ENCODE measurements at regions not wholly inside any gene's neighbourhood (a gene's known extent, or its start where the extent isn't known, plus 50 kb on each side); places are given as distances from the start of the nearest gene placed in this dataset.
"Not testable (repeated sequence)": the region's sequence is repeated elsewhere in the genome, so short reads cannot be mapped to it uniquely, and the experiment has no call there.

DNA sequence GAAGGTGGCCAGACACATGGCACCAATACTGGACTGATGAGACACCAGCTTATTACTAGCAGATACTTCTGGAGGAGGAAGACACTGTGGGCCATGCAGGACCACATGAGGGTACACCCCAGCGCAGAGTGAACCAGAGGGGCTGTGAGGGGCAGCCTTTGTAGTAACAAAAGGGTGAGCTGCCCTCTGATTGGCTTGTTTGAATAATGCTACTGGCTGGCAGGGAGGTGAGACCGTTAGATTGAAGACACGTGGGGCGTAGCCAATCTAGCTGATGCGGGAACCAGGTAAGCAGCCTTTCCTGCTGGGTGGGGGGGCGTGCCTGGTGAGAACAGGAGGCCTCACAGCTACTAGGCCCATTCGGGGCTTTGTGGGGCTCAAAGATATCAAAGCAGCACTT lies 102.8 kb upstream of the SEC14L1 start:
- DNase-seq (ENCODE audit: low read depth) = no peak

DNA sequence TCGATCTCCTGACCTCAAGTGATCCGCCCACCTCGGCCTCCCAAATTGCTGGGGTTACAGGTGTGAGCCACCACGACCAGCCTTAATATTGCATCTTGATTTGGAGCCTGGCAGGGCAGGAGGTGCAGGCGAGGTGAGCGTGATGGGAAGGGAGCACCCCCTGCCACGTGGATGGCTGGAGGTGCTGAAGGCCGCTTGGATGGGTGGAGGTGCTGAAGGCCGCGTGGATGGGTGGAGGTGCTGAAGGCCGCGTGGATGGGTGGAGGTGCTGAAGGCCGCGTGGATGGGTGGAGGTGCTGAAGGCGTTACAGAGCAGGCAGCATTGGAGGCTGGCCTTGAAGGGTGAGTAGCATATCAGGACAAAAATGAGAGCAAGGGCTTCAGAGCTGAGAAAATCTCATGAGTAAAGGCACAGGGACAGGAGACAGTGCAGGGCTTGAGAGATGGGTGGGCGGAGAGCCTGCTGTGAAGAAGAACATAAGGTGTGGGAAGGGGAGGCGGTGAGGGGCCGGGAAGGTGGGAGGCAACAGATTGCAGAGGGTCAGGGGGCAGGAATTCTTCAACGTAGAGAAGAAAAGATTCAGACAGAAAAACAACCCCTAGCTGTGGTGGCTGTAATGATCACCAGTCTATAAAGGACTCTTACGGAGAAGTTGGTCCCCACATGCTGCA lies 101.7 kb upstream of the SEC14L1 start:
- no peak for DNase-seq (ENCODE audit: low read depth)

DNA sequence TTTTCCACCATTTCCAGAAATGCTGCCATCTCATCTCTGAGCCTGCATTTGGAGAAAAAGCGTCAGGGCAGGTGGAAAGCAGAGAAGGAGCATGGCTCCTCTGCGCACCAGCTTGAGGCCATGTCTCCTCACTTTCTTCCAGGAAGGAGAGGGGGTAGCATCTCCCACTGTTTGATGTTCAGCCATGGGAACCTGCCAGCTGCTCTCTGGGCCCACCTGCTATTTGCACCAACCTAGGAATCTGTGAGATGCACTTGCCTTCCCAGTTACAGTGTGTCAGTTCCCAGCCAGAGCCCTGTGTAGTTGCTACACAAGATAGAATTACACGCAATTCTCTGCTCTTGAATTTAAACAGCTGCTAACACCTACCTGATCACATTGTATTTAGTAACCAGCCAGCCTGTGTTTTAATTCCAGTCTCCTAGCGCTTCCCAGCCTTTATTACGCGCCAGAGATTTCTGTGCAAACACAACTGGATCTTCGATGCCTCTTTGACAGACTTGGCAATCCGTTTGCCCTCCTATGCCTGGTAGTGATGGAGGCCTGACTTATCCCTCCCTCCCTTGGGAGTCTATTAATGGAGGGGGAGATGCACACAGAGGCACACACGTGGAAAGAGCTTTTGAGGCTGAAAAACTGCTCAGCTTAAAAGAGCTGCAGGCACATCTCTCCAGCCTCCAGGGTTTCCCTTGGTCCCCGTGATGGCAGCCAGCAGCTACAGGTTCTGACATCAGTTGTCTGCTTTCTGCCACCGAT lies 98.1 kb upstream of the SEC14L1 start:
- no peak for DNase-seq (ENCODE audit: low read depth)

DNA sequence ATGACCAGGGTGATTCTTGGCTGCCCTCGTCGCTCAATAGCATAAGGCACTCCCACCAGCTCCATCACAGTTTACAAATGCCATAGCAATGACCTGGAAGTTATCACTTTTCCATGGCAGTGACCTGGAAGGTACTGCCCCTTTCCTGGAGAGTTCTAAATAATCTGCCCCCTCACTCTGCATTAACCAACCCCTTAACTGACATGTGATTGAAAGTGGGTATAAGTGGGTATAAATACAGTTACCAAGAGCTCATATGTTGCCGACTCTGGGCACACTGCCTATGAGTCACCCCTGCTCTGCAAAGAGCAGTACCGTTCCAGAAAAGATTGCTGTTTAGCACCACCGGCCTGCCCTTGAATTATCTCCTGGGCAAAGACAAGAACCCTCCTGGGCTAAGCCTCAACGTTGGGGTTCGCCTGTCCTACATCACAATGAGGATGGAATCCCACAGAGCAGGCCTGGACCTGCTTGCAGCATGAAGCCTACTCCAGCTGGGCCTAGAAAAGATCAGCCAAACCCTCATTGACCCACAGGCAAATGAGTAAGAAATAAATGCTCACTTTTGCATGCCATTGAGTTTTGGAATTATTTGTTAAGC lies 95.2 kb upstream of the SEC14L1 start:
- peak; percentile 37 for DNase-seq (ENCODE audit: low read depth)

DNA sequence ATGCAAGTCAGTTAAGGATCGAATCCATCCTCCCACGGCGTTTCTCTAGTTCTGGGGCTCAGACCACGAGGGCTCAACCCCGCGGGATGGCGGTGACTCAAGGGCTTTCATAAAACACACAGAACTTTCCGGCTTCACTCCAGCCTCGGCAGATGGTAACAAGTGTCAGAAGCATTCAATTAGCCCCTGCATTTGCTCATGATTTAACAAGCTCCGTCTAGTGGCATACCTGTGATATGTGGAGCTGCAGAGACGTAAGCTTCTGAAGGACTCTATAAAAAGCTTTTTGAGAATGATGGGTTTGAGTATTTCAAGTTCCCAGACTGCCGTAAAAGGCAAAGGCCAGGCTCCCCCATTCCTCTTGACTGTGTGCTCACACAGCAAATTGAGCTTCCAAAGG lies 91.3 kb upstream of the SEC14L1 start:
- DNase-seq (ENCODE audit: low read depth) = peak; percentile 8

DNA sequence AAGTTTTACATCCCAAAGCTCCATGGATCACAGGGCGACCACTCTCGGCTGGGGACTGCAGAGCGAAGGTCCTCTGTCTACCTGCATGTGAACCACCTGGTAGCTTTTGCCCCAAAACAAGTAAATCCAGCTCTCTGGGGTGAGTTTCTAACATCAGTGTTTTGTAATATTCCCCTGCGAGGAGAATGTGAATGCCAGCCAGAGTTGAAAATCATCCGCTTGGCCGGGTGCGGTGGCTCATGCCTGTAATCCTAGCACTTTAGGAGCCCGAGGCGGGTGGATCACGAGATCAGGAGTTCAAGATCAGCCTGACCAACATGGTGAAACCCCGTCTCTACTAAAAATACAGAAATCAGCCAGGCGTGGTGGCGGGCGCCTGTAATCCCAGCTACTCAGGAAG lies 89.9 kb upstream of the SEC14L1 start:
- not testable (repeated sequence) for DNase-seq (ENCODE audit: low read depth)

DNA sequence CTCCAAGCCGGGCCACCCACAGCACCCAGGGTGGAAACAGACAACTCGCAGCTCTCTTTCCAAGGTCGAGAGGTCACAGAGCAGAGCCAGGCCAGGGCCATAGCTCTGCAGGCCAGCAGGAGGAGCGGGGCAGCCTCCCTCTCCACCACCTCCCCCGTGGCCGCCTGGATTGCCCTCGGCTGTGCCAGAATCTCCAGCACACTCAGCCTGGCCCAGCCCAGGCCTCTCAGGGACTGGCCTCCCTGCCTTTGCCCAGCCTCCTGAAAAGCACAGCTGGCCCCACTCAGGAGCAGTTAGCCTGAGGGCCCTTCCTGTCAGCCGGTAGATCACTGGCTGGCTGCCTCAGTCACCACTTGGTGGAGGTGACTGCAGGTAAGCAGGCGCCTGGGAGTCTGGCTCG lies 85.8 kb upstream of the SEC14L1 start:
- no peak for DNase-seq (ENCODE audit: low read depth)

DNA sequence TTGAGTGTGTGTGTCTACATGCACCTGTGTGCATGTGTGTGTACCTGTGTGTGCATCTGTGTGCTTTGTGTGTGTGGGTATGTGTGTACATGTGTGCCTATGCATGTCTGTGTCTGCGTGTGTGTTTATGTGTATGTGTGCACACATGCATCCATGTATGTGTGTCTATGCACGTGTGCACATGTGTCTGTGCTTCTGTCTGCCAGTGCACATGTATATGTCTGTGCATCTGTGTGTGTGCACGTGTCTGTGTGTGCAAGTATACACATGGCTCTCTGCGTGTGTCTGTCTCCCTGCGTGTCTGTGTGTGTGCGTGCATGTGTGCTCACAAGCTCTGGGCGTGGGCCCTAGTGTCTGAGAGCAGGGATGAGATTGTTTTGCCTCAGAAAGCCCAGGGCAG lies 85.3 kb upstream of the SEC14L1 start:
- no peak for DNase-seq (ENCODE audit: low read depth)

DNA sequence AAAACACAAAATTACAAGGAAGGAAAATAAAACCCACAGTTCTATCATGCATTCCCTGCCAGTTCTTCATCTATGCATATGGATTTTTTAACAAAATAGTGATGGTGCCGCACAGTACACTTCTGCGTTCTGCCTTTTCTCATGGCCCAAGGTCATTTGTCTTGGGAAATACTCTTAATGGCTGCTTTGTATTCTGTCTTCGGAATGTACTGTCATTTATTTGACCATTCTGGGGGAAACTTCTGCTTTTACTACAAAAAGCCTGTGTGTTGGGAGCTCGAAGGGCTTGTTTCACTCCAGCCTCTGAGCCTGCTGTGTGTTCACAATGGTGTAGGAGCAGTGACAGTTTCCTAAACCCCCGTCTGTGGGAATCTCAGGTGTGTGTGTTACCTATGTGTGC lies 82.8 kb upstream of the SEC14L1 start:
- DNase-seq (ENCODE audit: low read depth) = no peak

DNA sequence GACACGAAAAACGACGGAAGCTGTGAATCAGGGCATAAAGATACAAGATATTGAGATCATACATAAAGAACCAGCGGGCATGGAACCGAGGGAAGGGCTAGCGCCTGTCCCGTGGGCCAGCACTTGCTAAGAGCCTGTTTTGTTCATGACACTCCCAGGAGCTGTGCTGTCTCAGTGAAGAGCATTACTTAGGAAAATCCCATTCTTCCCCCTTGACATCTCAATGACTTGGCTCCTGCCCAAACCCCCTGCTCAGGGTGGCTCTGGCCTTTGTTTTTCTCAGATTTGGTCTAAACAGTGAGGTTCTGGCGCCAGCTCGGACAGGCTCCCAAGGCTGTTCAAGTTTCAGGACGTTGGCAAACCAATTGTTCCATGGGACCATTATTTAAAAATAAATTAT lies 79.1 kb upstream of the SEC14L1 start:
- no peak for DNase-seq (ENCODE audit: low read depth)

DNA sequence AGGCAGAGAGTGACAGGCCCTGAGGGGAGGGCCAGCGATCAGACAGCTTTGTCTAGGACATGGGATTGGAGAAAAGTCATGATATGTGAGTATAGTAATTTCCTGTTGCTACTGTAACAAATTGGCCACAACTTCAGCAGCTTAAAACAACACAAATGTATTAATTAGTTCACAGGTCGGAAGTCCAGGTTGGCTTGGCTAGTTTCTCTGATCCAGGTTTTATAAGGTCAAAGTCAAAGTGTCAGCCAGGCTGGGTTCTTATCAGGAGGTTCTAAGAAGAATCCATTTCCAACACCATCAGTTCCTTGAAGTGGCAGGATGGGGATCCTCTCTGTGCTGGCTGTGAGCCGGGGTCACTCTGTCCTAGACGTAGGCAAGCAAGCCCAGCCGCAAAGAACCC lies 76.2 kb upstream of the SEC14L1 start:
- no peak for DNase-seq (ENCODE audit: low read depth)

DNA sequence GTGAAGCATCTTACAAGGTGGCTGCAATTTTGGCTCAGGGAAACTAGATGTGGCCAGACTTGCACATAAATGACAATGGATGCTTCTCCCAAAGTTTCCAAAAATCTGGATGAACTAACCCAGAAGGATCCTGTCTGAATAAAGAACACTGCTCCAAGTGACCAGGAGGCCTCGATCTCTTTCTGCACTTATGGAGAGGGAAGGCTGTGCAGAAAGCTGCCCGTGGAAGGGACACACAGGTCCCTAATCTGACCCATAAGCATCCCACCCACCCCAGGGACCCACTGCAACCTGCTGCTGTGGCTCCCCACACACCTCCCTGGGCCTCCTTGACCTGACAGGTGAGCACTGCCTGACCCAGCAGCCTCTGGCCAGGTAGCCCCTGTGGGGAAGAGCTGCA lies 74.6 kb upstream of the SEC14L1 start:
- DNase-seq (ENCODE audit: low read depth) = no peak

DNA sequence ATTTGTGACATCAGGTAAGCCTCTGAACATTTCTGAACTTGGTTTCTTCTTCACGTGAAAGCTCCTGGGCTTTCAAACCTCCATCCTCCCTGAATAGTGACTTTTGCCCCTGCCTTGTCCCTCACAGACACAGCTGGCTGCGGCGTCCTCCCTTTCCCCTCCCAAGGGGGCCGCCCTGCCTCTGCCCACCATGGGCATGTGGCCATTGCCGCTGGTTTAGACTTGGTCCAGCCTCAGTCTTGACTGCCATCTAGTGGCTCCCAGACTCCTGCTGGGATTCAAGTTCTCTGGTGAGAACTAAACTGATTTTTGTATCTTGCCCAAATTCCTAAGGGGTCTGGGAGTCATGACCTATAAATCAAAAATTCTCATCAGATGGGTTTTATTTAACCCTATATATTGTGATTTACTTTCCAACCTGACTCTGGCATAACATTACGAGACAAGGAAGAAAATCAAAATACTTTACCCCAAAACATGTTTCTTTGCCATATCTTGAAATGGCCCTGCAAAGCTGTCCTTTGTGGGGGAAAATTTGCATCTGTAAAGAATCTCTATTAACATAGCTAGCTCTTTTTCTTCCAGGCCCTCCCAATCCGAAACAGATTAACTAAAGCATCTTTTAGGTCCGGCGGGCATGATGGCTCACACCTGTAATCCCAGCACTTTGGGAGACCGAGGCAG lies 73.9 kb upstream of the SEC14L1 start:
- peak; percentile 28 for DNase-seq (ENCODE audit: low read depth)

DNA sequence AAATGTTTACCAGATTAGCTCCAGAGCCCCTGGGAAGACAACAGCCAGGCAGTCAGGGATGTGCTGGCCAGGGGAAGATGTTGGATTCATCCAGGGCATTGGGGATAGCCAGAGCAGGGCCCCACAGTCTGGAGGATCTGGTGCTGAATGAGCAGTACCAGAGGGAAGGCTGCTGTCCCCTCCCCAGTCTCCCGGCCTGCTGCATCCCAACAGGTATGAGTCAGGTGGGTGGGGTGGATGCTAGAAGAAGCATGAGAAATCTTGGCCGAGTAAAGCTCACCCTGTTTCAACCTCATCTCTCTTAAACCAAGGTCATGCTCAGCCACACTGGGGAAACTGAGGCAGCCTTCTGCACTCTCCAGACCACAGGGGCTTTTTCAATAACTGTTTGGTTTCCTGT lies 71.9 kb upstream of the SEC14L1 start:
- DNase-seq (ENCODE audit: low read depth) = no peak

DNA sequence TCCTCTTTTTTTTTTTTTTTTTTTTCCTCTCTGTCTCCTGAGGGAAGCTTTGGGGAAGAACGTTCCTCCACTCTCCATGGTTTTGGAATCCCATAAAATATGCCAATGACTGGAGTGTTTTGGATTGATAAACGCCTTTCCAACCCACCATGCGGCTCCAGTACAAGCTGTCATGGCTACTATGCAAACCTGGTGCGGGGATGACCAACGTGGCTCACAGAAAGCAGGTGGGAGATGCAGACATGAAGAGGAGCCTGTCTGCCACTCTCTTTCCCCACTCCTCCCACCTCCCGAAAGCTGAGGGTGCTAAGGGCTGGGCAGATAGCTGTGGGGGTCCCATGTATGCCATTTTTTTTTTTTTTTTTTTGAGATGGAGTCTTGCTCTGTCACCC lies 69.9 kb upstream of the SEC14L1 start:
- DNase-seq (ENCODE audit: low read depth) = no peak

DNA sequence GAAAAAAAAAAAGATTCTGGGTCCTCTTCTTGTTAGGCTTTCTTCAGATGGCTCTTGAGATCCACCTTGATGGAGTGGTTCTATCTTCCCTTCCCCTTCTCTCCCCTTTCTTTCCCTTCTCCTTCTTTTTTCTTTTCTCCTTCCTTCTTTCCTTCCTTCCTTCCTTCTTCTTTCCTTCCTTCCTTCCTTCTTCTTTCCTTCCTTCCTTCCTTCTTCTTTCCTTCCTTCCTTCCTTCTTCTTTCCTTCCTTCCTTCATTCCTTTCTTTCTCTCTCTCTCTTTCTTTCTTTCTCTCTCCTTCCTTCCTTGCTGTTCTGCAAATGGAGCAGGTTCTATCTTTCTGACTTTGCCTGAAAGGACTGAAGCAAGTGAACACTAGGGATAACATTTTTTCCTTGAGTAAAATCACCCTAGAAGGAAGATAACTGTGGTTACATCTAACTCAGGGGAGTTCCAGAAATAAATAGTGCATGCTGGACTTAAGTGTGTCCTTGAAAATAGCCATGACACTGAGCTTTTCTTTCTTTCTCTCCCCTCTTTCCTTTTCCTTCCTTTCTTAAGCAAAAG lies 68.8 kb upstream of the SEC14L1 start:
- no peak for DNase-seq (ENCODE audit: low read depth)

DNA sequence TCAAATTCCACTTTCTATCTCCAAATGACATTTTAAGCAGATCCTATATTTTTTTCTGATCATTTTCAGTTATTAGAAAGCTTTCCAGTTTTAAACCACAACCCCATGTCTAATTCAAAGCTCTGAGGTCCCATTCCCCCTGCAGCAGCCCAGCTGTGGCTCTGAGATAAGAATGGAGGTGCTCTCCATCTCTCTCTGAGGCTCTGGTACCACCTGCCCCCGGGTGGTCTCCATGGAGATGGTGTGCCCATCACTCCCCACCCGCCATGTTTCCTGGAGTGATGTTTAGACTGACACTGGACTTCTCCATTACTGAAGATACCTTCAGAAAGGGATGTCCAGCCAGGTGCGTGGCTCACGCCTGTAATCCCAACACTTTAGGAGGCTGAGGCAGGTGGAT lies 68.1 kb upstream of the SEC14L1 start:
- no peak for DNase-seq (ENCODE audit: low read depth)

DNA sequence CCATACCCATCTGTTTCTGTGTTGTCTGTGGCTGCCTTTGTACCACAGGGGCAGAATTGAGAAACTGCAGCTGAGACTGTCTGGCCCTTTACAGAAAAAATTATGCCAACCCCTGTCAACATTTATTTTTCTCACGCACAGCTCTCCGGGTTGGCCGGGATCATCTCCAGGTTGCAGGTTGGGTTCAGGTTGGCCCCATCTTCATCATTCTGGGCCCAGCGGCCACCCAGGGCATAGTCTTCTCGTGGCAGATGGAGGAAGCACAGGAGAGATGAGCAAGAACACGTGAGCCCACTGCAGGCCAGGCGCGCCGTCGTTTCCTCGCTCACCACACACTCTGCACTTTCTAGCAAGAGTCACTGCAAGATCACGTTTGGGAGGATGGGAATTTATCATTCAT lies 66.1 kb upstream of the SEC14L1 start:
- no peak for DNase-seq (ENCODE audit: low read depth)

DNA sequence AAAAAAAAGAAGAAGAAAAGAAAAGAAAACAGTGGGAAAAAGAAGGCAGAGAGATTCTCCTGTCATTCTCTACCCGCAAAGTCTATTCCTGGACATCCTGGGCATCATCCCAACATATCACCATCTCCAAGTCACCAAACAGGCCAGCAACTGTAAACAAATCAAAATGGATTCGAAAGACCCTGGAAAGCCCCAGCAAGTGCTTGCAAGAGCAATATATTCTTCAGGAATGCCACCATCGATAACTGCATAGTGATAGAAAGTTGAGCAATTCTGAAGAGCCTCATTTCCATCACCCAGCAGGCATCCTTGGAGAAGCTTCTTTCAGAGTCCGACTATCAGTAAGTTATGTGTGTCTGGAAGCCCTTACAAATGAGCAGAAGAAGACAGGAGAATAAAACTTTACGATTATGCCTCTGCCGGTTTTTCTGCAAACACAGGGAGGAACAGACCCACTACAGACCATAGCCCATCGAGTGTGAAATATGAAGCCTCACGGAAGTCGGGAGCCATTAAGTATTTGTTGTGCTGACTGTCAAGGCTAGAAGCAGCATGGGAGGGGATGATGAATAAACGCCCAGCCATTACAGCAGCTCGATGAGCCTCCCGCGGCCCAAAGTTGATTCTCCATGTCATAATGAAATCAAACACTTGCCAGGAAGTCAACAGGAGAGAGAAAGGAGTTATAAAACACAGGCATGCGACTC lies 64.5 kb upstream of the SEC14L1 start:
- DNase-seq (ENCODE audit: low read depth) = no peak

DNA sequence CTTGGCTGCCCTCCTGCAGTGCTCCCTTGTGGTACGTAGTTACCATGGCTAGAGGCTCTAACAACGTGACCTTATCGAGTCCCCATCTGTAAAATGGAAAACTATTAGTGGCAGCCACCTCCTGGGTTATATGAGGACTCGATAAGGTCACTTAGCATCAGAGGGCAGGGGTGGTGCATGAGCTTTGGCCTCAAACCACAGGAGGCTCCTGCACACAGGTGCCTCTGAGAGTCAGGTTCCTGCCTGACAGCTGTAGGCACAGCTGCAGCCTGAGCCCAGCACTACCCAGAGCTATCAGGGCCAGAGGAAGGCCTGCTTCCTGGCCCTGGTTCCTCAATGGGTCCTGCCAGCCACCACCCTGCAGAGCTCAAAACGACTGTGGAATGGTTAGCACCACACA lies 57.2 kb upstream of the SEC14L1 start:
- no peak for DNase-seq (ENCODE audit: low read depth)

DNA sequence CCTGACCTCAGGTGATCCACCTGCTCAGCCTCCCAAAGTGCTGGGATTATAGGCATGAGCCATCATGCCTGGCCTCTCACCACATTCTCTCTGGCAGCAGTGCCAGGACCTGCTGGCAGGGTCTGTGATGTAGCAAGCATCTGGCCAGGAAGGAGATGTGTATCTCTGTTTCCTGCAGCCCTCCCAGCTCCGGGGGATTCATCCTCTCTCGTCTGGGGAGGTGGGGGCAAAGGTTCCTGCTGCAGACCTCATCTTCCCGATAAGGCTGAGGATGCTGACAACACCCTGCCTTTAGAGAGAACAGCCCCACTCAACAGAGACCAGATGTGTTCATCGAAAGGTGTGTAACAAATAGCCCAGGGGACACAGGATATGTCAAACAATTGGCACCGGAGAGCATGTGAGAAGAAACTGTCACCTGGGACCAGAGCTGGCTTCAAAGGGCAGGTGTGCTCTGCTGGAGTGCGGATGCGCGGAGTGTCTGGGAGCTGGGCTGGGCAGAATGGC lies 54.8 kb upstream of the SEC14L1 start:
- no peak for DNase-seq (ENCODE audit: low read depth)
